Lung (tissue), 11 donors: ENCODE measurements at regions not wholly inside any gene's neighbourhood (a gene's known extent, or its start where the extent isn't known, plus 50 kb on each side); places are given as distances from the start of the nearest gene placed in this dataset.

ENCODE experiments used
- ATAC-seq: fragments of 200-7000 bp; cut with Tn5 transposase; one replicate; pipeline ENCODE4 v1.9.1; 2020; ENCODE audit warnings: moderate number of reproducible peaks; ENCODE audit not compliant: insufficient read depth, low FRiP score
- DNase-seq, 3 donors: peaks; one replicate each; pipeline ENCODE4 v3.0.0-alpha.2; 2013 to 2017
- H3K27ac ChIP-seq, 2 donors: one replicate each; pipeline ENCODE4 v1.5.1; 2013; ENCODE audit warnings: mild to moderate bottlenecking in 2 of 2, moderate library complexity in 2 of 2, control low read depth in 1 of 2, inconsistent platforms in 1 of 2, low read depth in 1 of 2, low read length in 1 of 2
- H3K27me3 ChIP-seq, 3 donors: one replicate each; pipeline ENCODE4 v1.5.1; 2013; ENCODE audit warnings: low read length in 2 of 3; ENCODE audit not compliant: control insufficient read depth in 3 of 3, insufficient read depth in 3 of 3
- H3K36me3 ChIP-seq, 4 donors: one replicate each; pipeline ENCODE4 v1.5.1; 2013; ENCODE audit warnings: low read length in 4 of 4, mild to moderate bottlenecking in 1 of 4, moderate library complexity in 1 of 4; ENCODE audit not compliant: control insufficient read depth in 4 of 4, insufficient read depth in 4 of 4
- H3K4me1 ChIP-seq, 5 donors: one replicate each; pipeline ENCODE4 v1.5.1; 2013; ENCODE audit warnings: low read length in 5 of 5, mild to moderate bottlenecking in 2 of 5, moderate library complexity in 1 of 5; ENCODE audit not compliant: control insufficient read depth in 5 of 5, insufficient read depth in 5 of 5
- H3K4me3 ChIP-seq: one replicate; pipeline ENCODE4 v1.5.1; 2013; ENCODE audit warnings: mild to moderate bottlenecking, control low read depth, moderate library complexity
- H3K9ac ChIP-seq, 2 donors: one replicate each; pipeline ENCODE4 v1.5.1; 2013; ENCODE audit warnings: low read length in 2 of 2, control low read depth in 1 of 2; ENCODE audit not compliant: insufficient read depth in 1 of 2
- H3K9me3 ChIP-seq, 4 donors: one replicate each; pipeline ENCODE4 v1.5.1; 2013; ENCODE audit warnings: low read length in 3 of 4, mild to moderate bottlenecking in 1 of 4, moderate library complexity in 1 of 4; ENCODE audit not compliant: control insufficient read depth in 4 of 4, insufficient read depth in 3 of 4
- CTCF ChIP-seq: IDR thresholded peaks from 2 replicates; pipeline ENCODE4 v1.5.1; 2012; ENCODE audit warnings: mild to moderate bottlenecking; ENCODE audit errors: control extremely low read depth, extremely low read depth
- WGBS, 2 donors: extraction: QIAGEN DNeasy Blood & Tissue Kit; methylation state at CpG; one replicate each; pipeline ENCODE4 v1.1.7; 2013; 5-methylcytosine and 5-hydroxymethylcytosine counted together
- donor health status: control.
- donor health status: control.
- donor health status: Bipolar disorder and iron deficiency.
- donor health status: healthy.
- donor health status: DM: yes; HTN: yes; CAD: no.

GRCh38 chr17:68665373-68665772 is 64.2 kb upstream of the FAM20A start:
- Histone ChIP-seq H3K36me3 (no peaks in the 10 kb centered on the region), H3K9ac (no peak overlapping the region), H3K4me3 (no peak overlapping the region), H3K4me1 (peaks cover 0 to 2% (median 0%) of the 10 kb centered on the region in 5 donors), H3K9me3 (peaks cover 0 to 3% (median under 1%) of the 10 kb centered on the region in 4 donors), H3K27me3 (peaks cover 0 to 4% (median 4%) of the 10 kb centered on the region in 3 donors), H3K27ac (no peak overlapping the region)
- 96 to 100% methylated on average over 1 of the region's 1 CpG for WGBS, 2 donors
- TF ChIP-seq CTCF, result no peak
- DNase-seq, result no peak
- no peak for ATAC-seq

- 85 to 96% methylated on average over 2 of the region's 2 CpGs for WGBS, 2 donors
- DNase-seq, result no peak
Measured at GRCh38 chr17:68662479-68662878, 61.3 kb upstream of the FAM20A start.

GRCh38 chr17:68662037-68662432 is 60.9 kb upstream of the FAM20A start:
- Histone ChIP-seq H3K36me3 (no peaks in the 10 kb centered on the region), H3K4me1 (no peaks in the 10 kb centered on the region), H3K9ac (no peak overlapping the region), H3K27me3 (no peaks in the 10 kb centered on the region), H3K4me3 (no peak overlapping the region), H3K27ac (no peak overlapping the region), H3K9me3 (peaks cover 0 to 3% (median 0%) of the 10 kb centered on the region in 4 donors)
- no peak for TF ChIP-seq CTCF
- 66 to 77% methylated on average over 4 of the region's 4 CpGs for WGBS, 2 donors
- ATAC-seq (no peak), DNase-seq (no peak)

More at GRCh38 chr17:68662479-68662878, 61.3 kb upstream of the FAM20A start:
- ATAC-seq, result no peak
- Histone ChIP-seq H3K9me3 (peaks cover 0 to 3% (median 0%) of the 10 kb centered on the region in 4 donors), H3K4me1 (no peaks in the 10 kb centered on the region), H3K27me3 (peaks cover 0 to 2% (median under 1%) of the 10 kb centered on the region in 3 donors), H3K9ac (no peak overlapping the region), H3K4me3 (no peak overlapping the region), H3K36me3 (no peaks in the 10 kb centered on the region), H3K27ac (no peak overlapping the region)
- TF ChIP-seq CTCF, result no peak
